Effector memory CD8-positive, alpha-beta T cell (primary cell): ENCODE measurements at regions not wholly inside any gene's neighbourhood (a gene's known extent, or its start where the extent isn't known, plus 50 kb on each side); places are given as distances from the start of the nearest gene placed in this dataset.
"Not testable (repeated sequence)": the region's sequence is repeated elsewhere in the genome, so short reads cannot be mapped to it uniquely, and the experiment has no call there.

Experiments
- ATAC-seq: fragments of 150-1000 bp; cut with Tn5 transposase; replicated peaks from 2 replicates; pipeline ENCODE4 v1.10.0; 2021; ENCODE audit warnings: mild to moderate bottlenecking, moderate library complexity
- DNase-seq, 3 experiments: peaks; one replicate each; pipeline ENCODE4 v3.0.0; 2021
- H3K27ac Mint-ChIP-seq, 2 donors: one replicate each; pipeline ENCODE4 v1.8.0; 2022; ENCODE audit warnings: mild to moderate bottlenecking in 2 of 2, mixed read lengths in 2 of 2, moderate library complexity in 2 of 2
- H3K27me3 Mint-ChIP-seq, 2 donors: one replicate each; pipeline ENCODE4 v1.8.0; 2022; ENCODE audit warnings: mixed read lengths in 2 of 2
- H3K36me3 Mint-ChIP-seq: one replicate; pipeline ENCODE4 v1.8.0; 2022; ENCODE audit warnings: mild to moderate bottlenecking, moderate library complexity, mixed read lengths; ENCODE audit not compliant: insufficient read depth
- H3K4me1 Mint-ChIP-seq, 2 donors: one replicate each; pipeline ENCODE4 v1.8.0; 2022; ENCODE audit warnings: low read depth in 2 of 2, mixed read lengths in 2 of 2
- H3K4me3 Mint-ChIP-seq, 2 donors: one replicate each; pipeline ENCODE4 v1.8.0; 2022; ENCODE audit warnings: mild to moderate bottlenecking in 2 of 2, mixed read lengths in 2 of 2, moderate library complexity in 2 of 2
- H3K9me3 Mint-ChIP-seq, 2 donors: one replicate each; pipeline ENCODE4 v1.8.0; 2022; ENCODE audit warnings: mixed read lengths in 2 of 2

DNA sequence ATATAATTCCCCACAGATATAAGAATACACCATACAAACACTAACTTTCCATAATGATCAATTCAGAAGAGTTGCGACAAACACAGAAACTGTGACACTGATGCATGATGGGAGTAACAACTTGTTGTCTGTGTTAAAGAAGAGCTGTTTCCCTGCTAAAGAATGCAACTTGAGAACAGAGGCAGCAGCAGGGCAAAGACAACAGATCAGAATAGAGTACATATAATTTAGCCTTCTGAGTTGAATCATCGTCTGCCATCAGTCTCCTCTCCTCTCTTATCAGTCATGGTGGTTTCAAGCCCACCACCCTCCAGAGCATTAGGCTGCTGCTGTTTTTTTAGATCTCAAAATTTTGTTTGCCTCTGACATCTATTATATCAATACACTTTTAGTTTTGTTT is 280.4 kb downstream of the UBE3D start:
- Mint-ChIP-seq H3K27me3 (peaks cover 0 to 41% of the 10 kb centered on the region in 2 donors), H3K4me3 (no peak overlapping the region), H3K27ac (no peak overlapping the region), H3K4me1 (no peaks in the 10 kb centered on the region), H3K9me3 (no peaks in the 10 kb centered on the region), H3K36me3 (no peaks in the 10 kb centered on the region)
- no peak for ATAC-seq
- DNase-seq = no peak

DNA sequence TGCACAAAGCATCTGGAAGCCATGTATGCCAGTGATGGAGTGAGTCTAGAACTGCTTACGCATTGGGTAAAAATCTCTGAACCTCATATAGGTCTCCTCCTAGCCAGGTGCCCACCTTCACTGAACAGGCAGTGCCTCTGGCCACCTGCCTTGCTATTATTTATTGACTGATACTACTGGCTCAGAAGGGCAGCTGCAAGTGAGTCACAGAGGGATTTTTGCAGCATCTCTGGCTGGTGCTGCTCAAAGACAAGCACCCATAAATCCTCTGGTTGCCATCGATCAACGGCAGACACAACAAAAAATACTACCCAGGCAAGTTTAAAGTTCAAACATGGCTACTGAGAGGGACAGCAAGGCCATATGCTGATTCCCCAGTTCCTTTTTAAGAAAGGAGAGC is 279.4 kb downstream of the UBE3D start:
- no peaks in the 10 kb centered on the region for H3K4me1 Mint-ChIP-seq
- H3K9me3 Mint-ChIP-seq = no peaks in the 10 kb centered on the region
- no peak overlapping the region for H3K27ac Mint-ChIP-seq
- DNase-seq (no peak), ATAC-seq (no peak)
- H3K27me3 Mint-ChIP-seq = peaks cover 0 to 41% of the 10 kb centered on the region in 2 donors
- H3K4me3 Mint-ChIP-seq = no peak overlapping the region
- H3K36me3 Mint-ChIP-seq = no peaks in the 10 kb centered on the region

GRCh38 chr6:82795940-82796339 is 269.7 kb downstream of the UBE3D start:
- H3K27me3 Mint-ChIP-seq = no peaks in the 10 kb centered on the region
- no peak overlapping the region for H3K27ac Mint-ChIP-seq
- DNase-seq (no peak), ATAC-seq (no peak)
- no peaks in the 10 kb centered on the region for H3K4me1 Mint-ChIP-seq
- no peaks in the 10 kb centered on the region for H3K36me3 Mint-ChIP-seq
- H3K9me3 Mint-ChIP-seq = peaks cover 0 to 5% of the 10 kb centered on the region in 2 donors
- no peak overlapping the region for H3K4me3 Mint-ChIP-seq

DNA sequence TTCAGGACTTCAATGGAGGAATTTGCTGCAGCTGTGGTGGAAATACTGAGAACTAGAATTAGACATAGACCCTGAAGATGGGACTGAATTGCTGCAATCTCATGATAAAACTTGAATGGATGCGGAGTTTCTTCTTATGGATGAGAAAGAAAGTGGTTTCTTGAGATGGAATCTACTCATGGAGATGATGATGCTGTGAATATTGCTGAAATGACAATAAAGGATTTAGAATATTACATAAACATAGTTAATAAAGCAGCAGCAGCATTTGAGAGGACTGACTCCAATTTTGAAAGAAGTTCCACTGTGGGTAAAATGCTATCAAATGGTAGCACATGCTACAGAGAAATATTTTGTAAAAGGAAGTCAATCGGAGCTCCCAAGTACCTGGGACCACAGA is 264.6 kb downstream of the UBE3D start:
- Mint-ChIP-seq H3K4me1 (no peaks in the 10 kb centered on the region), H3K36me3 (no peaks in the 10 kb centered on the region), H3K27ac (no peak overlapping the region), H3K4me3 (no peak overlapping the region), H3K27me3 (no peaks in the 10 kb centered on the region), H3K9me3 (peaks cover under 1 to 2% of the 10 kb centered on the region in 2 donors)
- ATAC-seq = no peak
- DNase-seq = no peak

- not testable (repeated sequence) for H3K4me3 Mint-ChIP-seq, H3K27ac Mint-ChIP-seq, H3K9me3 Mint-ChIP-seq, H3K27me3 Mint-ChIP-seq, DNase-seq, ATAC-seq, H3K4me1 Mint-ChIP-seq, H3K36me3 Mint-ChIP-seq
Observed at GRCh38 chr6:82816243-82816642, 249.4 kb downstream of the UBE3D start.

- Mint-ChIP-seq H3K36me3 (no peaks in the 10 kb centered on the region), H3K9me3 (no peaks in the 10 kb centered on the region), H3K4me3 (no peak overlapping the region), H3K27ac (no peak overlapping the region), H3K4me1 (no peaks in the 10 kb centered on the region), H3K27me3 (no peaks in the 10 kb centered on the region)
- no peak for DNase-seq
- ATAC-seq = no peak
Observed at GRCh38 chr6:82818727-82819126, 246.9 kb downstream of the UBE3D start.

DNA sequence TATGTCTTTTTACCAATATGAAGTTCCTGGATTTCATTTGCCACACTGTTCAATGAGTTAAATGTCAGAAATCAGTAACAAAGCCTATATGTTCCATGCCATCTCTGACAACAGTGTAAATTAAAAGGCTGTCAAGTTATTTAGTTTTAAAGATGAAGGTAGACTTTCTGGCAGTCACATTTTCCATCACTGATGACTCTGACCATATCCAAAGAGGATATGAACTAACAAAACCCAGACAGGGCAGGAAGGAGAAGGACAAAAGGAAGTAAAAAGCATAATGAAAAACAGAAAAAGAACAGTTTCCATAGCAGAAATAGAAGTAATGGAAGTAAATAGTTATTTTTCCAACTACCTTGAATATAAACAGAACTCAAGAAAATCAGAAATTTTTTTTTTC is 242.3 kb downstream of the UBE3D start:
- Mint-ChIP-seq H3K9me3 (no peaks in the 10 kb centered on the region), H3K27me3 (no peaks in the 10 kb centered on the region), H3K36me3 (no peaks in the 10 kb centered on the region), H3K4me3 (no peak overlapping the region), H3K4me1 (no peaks in the 10 kb centered on the region), H3K27ac (no peak overlapping the region)
- ATAC-seq (no peak), DNase-seq (no peak)

- Mint-ChIP-seq H3K27ac (no peak overlapping the region), H3K9me3 (peaks cover 0 to 4% of the 10 kb centered on the region in 2 donors), H3K36me3 (no peaks in the 10 kb centered on the region), H3K27me3 (peaks cover 0 to 7% of the 10 kb centered on the region in 2 donors), H3K4me3 (no peak overlapping the region), H3K4me1 (no peaks in the 10 kb centered on the region)
- ATAC-seq (no peak), DNase-seq (no peak)
Observed at GRCh38 chr6:82832811-82833210, 232.8 kb downstream of the UBE3D start.

DNA sequence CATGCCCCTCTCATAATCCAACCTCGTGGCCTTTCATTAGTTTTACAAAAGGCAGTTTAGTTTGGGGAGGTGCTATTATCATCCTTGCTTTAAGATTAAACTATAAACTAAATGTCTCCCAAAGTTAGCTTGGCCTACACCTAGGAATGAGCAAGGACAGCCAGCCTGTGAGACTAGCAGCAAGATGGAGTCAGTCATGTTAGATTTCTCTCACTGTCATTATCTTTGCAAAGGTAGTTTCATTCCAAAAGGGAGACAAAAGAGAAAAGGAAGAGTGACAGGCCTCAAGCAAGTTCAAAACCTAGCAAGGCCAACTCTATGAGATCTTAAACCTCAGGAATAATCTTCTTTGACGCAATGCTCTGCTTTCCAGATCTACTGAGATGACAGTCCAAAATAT is 232.2 kb downstream of the UBE3D start:
- ATAC-seq (no peak), DNase-seq (no peak)
- H3K27me3 Mint-ChIP-seq = peaks cover 0 to 7% of the 10 kb centered on the region in 2 donors
- H3K4me3 Mint-ChIP-seq = no peak overlapping the region
- H3K27ac Mint-ChIP-seq = no peak overlapping the region
- H3K9me3 Mint-ChIP-seq = peaks cover 0 to 4% of the 10 kb centered on the region in 2 donors
- H3K36me3 Mint-ChIP-seq = no peaks in the 10 kb centered on the region
- H3K4me1 Mint-ChIP-seq = no peaks in the 10 kb centered on the region

- H3K4me1 Mint-ChIP-seq = no peaks in the 10 kb centered on the region
- no peaks in the 10 kb centered on the region for H3K36me3 Mint-ChIP-seq
- peaks cover 0 to 4% of the 10 kb centered on the region in 2 donors for H3K9me3 Mint-ChIP-seq
- no peak overlapping the region for H3K27ac Mint-ChIP-seq
- no peak overlapping the region for H3K4me3 Mint-ChIP-seq
- H3K27me3 Mint-ChIP-seq = peaks cover 0 to 7% of the 10 kb centered on the region in 2 donors
- ATAC-seq = no peak
- DNase-seq = no peak
Observed at GRCh38 chr6:82836022-82836575, 229.5 kb downstream of the UBE3D start.

GRCh38 chr6:82840571-82840970 is 225.1 kb downstream of the UBE3D start:
- Mint-ChIP-seq H3K27ac (no peak overlapping the region), H3K9me3 (peaks cover 0 to 4% of the 10 kb centered on the region in 2 donors), H3K27me3 (peaks cover 0 to 7% of the 10 kb centered on the region in 2 donors), H3K4me3 (no peak overlapping the region), H3K36me3 (no peaks in the 10 kb centered on the region), H3K4me1 (no peaks in the 10 kb centered on the region)
- ATAC-seq (no peak), DNase-seq (no peak)

GRCh38 chr6:82841309-82841708 is 224.3 kb downstream of the UBE3D start:
- no peak for DNase-seq
- Mint-ChIP-seq H3K9me3 (peaks cover 0 to 4% of the 10 kb centered on the region in 2 donors), H3K27ac (no peak overlapping the region), H3K4me1 (no peaks in the 10 kb centered on the region), H3K4me3 (no peak overlapping the region), H3K27me3 (peaks cover 0 to 7% of the 10 kb centered on the region in 2 donors), H3K36me3 (no peaks in the 10 kb centered on the region)
- no peak for ATAC-seq
